ENCODE measurements at regions not wholly inside any gene's neighbourhood (a gene's known extent, or its start where the extent isn't known, plus 50 kb on each side); places are given as distances from the start of the nearest gene placed in this dataset.
A peak's percentile ranks its signal among the peaks of the same experiment; 100 is the strongest.

GRCh38 chr11:15617126-15617525 is 502.4 kb downstream of the INSC start:
- Histone ChIP-seq H3K27ac (ENCODE audit: extremely low read length, insufficient read depth, low read length) (no peak overlapping the region), H3K79me2 (ENCODE audit: insufficient read depth, low read length) (no peaks in the 10 kb centered on the region), H4K20me1 (ENCODE audit: insufficient read depth, low read length) (no peaks in the 10 kb centered on the region), H2AFZ (ENCODE audit: low read length) (no peak overlapping the region), H3K4me1 (ENCODE audit: insufficient read depth, low read length) (peaks cover 14% of the 10 kb centered on the region), H3K4me2 (ENCODE audit: low read depth, low read length) (no peak overlapping the region), H3K36me3 (replicated peaks in 1 of 2; ENCODE audit: control insufficient read depth in 1 of 2, insufficient read depth in 2 of 2, low read length in 2 of 2) (no peaks in the 10 kb centered on the region), H3K4me3 (replicated peaks in 1 of 3; ENCODE audit: insufficient read depth in 1 of 3, low read depth in 2 of 3, low read length in 3 of 3) (no peak overlapping the region), H3K27me3 (ENCODE audit: control insufficient read depth in 1 of 2, insufficient read depth in 2 of 2, low read length in 2 of 2) (no peaks in the 10 kb centered on the region; a peak in 1 of 5 replicates), H3K9me3 (ENCODE audit: low read length) (no peaks in the 10 kb centered on the region), H3K9ac (ENCODE audit: insufficient read depth, low read depth, low read length) (no peak overlapping the region)
- ATAC-seq (no peak), FAIRE-seq (no peak), DNase-seq (ENCODE audit: low spot score) (no peak)
- WGBS (ENCODE audit: low lambda C conversion rate), result 51% methylated on average over 5 of the region's 5 CpGs
- no TSS peak for BruUV-seq (replicated peaks)
- CTCF ChIA-PET (ENCODE audit: low intra/inter-chr PET ratio, low total read pairs), result no interaction called here
- TF ChIP-seq ZNF883 (CRISPR knock-in tag; IDR thresholded peaks at IDR 0.05; ENCODE audit: not compliant biosample characterization) (no peak), NONO (IDR thresholded peaks at IDR 0.05) (no peak), NONO (CRISPR knock-in tag; conservative IDR thresholded peaks at IDR 0.05) (no peak), IKZF1 (IDR thresholded peaks at IDR 0.05) (no peak), ZNF333 (CRISPR knock-in tag; IDR thresholded peaks at IDR 0.05; ENCODE audit: borderline replicate concordance) (no peak), KLF15 (CRISPR knock-in tag; IDR thresholded peaks at IDR 0.05; ENCODE audit: borderline replicate concordance) (no peak), ZZZ3 (CRISPR knock-in tag; IDR thresholded peaks at IDR 0.05; ENCODE audit: borderline replicate concordance) (no peak)
- in situ Hi-C loops (cut with HindIII; ENCODE audit: extremely low pct_ligation_motif_present, low pct_unique_long_range_greater_than_20kb), result no loop called here
- POLR2A ChIA-PET, result no interaction called here
- intact Hi-C loops (cut with micrococcal nuclease; ENCODE audit: unreplicated experiment), result no loop called here

- Histone ChIP-seq H2AFZ (ENCODE audit: low read length) (no peak overlapping the region), H3K4me2 (ENCODE audit: low read depth, low read length) (no peak overlapping the region), H3K27me3 (ENCODE audit: control insufficient read depth in 1 of 2, insufficient read depth in 2 of 2, low read length in 2 of 2) (no peaks in the 10 kb centered on the region; a peak in 1 of 5 replicates), H3K9ac (ENCODE audit: insufficient read depth, low read depth, low read length) (no peak overlapping the region), H3K4me3 (replicated peaks in 1 of 3; ENCODE audit: insufficient read depth in 1 of 3, low read depth in 2 of 3, low read length in 3 of 3) (no peak overlapping the region), H3K79me2 (ENCODE audit: insufficient read depth, low read length) (no peaks in the 10 kb centered on the region), H4K20me1 (ENCODE audit: insufficient read depth, low read length) (no peaks in the 10 kb centered on the region), H3K9me3 (ENCODE audit: low read length) (no peaks in the 10 kb centered on the region), H3K4me1 (ENCODE audit: insufficient read depth, low read length) (peaks cover 14% of the 10 kb centered on the region), H3K36me3 (replicated peaks in 1 of 2; ENCODE audit: control insufficient read depth in 1 of 2, insufficient read depth in 2 of 2, low read length in 2 of 2) (no peaks in the 10 kb centered on the region), H3K27ac (ENCODE audit: extremely low read length, insufficient read depth, low read length) (no peak overlapping the region)
- BruUV-seq (replicated peaks), result no TSS peak
- DNase-seq (ENCODE audit: low spot score), result peak; percentile 13
- peak; percentile 85 for ATAC-seq
- FAIRE-seq, result no peak
- ChIA-PET CTCF (ENCODE audit: low intra/inter-chr PET ratio, low total read pairs) (no interaction called here), POLR2A (no interaction called here)
- WGBS (ENCODE audit: low lambda C conversion rate), result 0% methylated on average over 2 of the region's 2 CpGs
- intact Hi-C loops (cut with micrococcal nuclease; ENCODE audit: unreplicated experiment), result no loop called here
- in situ Hi-C loops (cut with HindIII; ENCODE audit: extremely low pct_ligation_motif_present, low pct_unique_long_range_greater_than_20kb), result no loop called here
- no peak for TF ChIP-seq ZNF567 (CRISPR knock-in tag; IDR thresholded peaks at IDR 0.05; ENCODE audit: borderline replicate concordance)
- no peak for TF ChIP-seq SOX6 (IDR thresholded peaks at IDR 0.05)
- TF ChIP-seq SOX6 (CRISPR knock-in tag; IDR thresholded peaks at IDR 0.05), result peak; percentile 6; the same call in 1 of the 2 replicates
- TF ChIP-seq, protein P1, sequence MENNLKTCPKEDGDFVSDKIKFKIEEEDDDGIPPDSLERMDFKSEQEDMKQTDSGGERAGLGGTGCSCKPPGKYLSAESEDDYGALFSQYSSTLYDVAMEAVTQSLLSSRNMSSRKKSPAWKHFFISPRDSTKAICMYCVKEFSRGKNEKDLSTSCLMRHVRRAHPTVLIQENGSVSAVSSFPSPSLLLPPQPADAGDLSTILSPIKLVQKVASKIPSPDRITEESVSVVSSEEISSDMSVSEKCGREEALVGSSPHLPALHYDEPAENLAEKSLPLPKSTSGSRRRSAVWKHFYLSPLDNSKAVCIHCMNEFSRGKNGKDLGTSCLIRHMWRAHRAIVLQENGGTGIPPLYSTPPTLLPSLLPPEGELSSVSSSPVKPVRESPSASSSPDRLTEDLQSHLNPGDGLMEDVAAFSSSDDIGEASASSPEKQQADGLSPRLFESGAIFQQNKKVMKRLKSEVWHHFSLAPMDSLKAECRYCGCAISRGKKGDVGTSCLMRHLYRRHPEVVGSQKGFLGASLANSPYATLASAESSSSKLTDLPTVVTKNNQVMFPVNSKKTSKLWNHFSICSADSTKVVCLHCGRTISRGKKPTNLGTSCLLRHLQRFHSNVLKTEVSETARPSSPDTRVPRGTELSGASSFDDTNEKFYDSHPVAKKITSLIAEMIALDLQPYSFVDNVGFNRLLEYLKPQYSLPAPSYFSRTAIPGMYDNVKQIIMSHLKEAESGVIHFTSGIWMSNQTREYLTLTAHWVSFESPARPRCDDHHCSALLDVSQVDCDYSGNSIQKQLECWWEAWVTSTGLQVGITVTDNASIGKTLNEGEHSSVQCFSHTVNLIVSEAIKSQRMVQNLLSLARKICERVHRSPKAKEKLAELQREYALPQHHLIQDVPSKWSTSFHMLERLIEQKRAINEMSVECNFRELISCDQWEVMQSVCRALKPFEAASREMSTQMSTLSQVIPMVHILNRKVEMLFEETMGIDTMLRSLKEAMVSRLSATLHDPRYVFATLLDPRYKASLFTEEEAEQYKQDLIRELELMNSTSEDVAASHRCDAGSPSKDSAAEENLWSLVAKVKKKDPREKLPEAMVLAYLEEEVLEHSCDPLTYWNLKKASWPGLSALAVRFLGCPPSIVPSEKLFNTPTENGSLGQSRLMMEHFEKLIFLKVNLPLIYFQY (CRISPR knock-in tag; IDR thresholded peaks at IDR 0.05; ENCODE audit: borderline replicate concordance), result no peak
- 0 out of 2 replicates have a peak, but pooled peaks have one; percentile 43 for TF ChIP-seq FOXP1 (IDR thresholded peaks at IDR 0.05)
- peak; percentile 85 for TF ChIP-seq FOXP1 (CRISPR knock-in tag; IDR thresholded peaks at IDR 0.05)
- TF ChIP-seq FOXA1 (IDR thresholded peaks at IDR 0.05), result 0 out of 2 replicates have a peak, but pooled peaks have one; percentile 32
- no peak for TF ChIP-seq FOXA1 (CRISPR knock-in tag; IDR thresholded peaks at IDR 0.05)
- TF ChIP-seq FOXA3 (CRISPR knock-in tag; IDR thresholded peaks at IDR 0.05), result 0 out of 2 replicates have a peak, but pooled peaks have one; percentile 5
- TF ChIP-seq TBX3 (IDR thresholded peaks at IDR 0.05; ENCODE audit: borderline replicate concordance), result peak; percentile 65; the same call in 1 of the 2 replicates
Observed at GRCh38 chr11:15618583-15619032, 503.9 kb downstream of the INSC start.
